B cell (primary cell): ENCODE measurements at regions not wholly inside any gene's neighbourhood (a gene's known extent, or its start where the extent isn't known, plus 50 kb on each side); places are given as distances from the start of the nearest gene placed in this dataset.

Experiments used
- ATAC-seq: fragments of 200-7000 bp; cut with Tn5 transposase; one replicate; pipeline ENCODE4 v1.10.0; 2021; ENCODE audit warnings: low read depth, mild to moderate bottlenecking, moderate number of reproducible peaks, moderate library complexity
- CTCF ChIA-PET: fragments of 350-600 bp; sonication (Branson Sonifier 250); formaldehyde crosslinking; loops from one replicate; lab custom pipeline; 2021; ENCODE audit warnings: antibody characterized with exemption, inconsistent platforms; lab: Charles Lee
- POLR2A ChIA-PET: fragments of 350-600 bp; sonication (Branson Sonifier 250); formaldehyde crosslinking; loops from one replicate; lab custom pipeline; 2021; ENCODE audit warnings: antibody characterized with exemption; lab: Charles Lee
- DNase-seq: peaks from one replicate; pipeline ENCODE4 v3.0.0; 2013
- H2AFZ ChIP-seq: 2 replicates; pipeline ENCODE4 v1.6.1; 2012; ENCODE audit warnings: mild to moderate bottlenecking, low read depth, low read length; ENCODE audit not compliant: insufficient read depth, poor library complexity, severe bottlenecking
- H3K27ac ChIP-seq, 2 donors: 1 replicate in 1 of 2; 2 replicates in 1 of 2; pipeline ENCODE4 v1.5.1; 2012 to 2013; ENCODE audit warnings: low read length in 2 of 2, mild to moderate bottlenecking in 2 of 2, moderate library complexity in 1 of 2
- H3K27me3 ChIP-seq, 4 experiments: fragments of 200-600 bp in 1 of 4; sonication (generic) in 1 of 4; replicated peaks in 1 of 4; 1 replicate in 2 of 4; 2 replicates in 2 of 4; pipeline versions ENCODE4 v1.6.1 to v1.7.0; 2013 to 2016; ENCODE audit warnings: low read length in 3 of 4, mild to moderate bottlenecking in 2 of 4, mixed read lengths in 1 of 4, moderate library complexity in 1 of 4; ENCODE audit not compliant: insufficient read depth in 4 of 4, control insufficient read depth in 3 of 4; ENCODE audit errors: control extremely low read depth in 1 of 4
- H3K36me3 ChIP-seq, 2 experiments: replicated peaks in 1 of 2; 1 replicate in 1 of 2; 2 replicates in 1 of 2; pipeline versions ENCODE4 v1.6.1 to v1.7.1; 2013; ENCODE audit warnings: low read length in 1 of 2; ENCODE audit not compliant: insufficient read depth in 2 of 2, control insufficient read depth in 1 of 2; ENCODE audit errors: control extremely low read depth in 1 of 2, extremely low read depth in 1 of 2
- H3K4me1 ChIP-seq, 2 donors: fragments of 200-600 bp in 1 of 2; sonication (generic) in 1 of 2; 1 replicate in 1 of 2; 2 replicates in 1 of 2; pipeline versions ENCODE4 v1.5.1 to v1.6.1; 2013 to 2017; ENCODE audit warnings: low read length in 2 of 2; ENCODE audit not compliant: control insufficient read depth in 2 of 2, insufficient read depth in 2 of 2
- H3K4me2 ChIP-seq: replicated peaks from 2 replicates; pipeline ENCODE3; 2012; ENCODE audit warnings: mild to moderate bottlenecking, low read depth, low read length; ENCODE audit not compliant: poor library complexity, severe bottlenecking
- H3K4me3 ChIP-seq, 5 experiments: fragments of 200-600 bp in 1 of 5; sonication (generic) in 1 of 5; 1 replicate in 3 of 5; 2 replicates in 2 of 5; pipeline versions ENCODE4 v1.5.1 to v1.7.0; 2011 to 2016; ENCODE audit warnings: low read length in 4 of 5, mild to moderate bottlenecking in 4 of 5, low read depth in 2 of 5, control low read depth in 1 of 5, moderate library complexity in 1 of 5; ENCODE audit not compliant: insufficient read depth in 1 of 5; ENCODE audit errors: control extremely low read depth in 1 of 5, extremely low read depth in 1 of 5
- H3K79me2 ChIP-seq: fragments of 200-600 bp; sonication (generic); one replicate; pipeline ENCODE4 v1.6.0; 2016; ENCODE audit warnings: low read length; ENCODE audit not compliant: control insufficient read depth, insufficient read depth
- H3K9ac ChIP-seq: fragments of 200-600 bp; sonication (generic); 2 replicates; pipeline ENCODE4 v1.6.1; 2017; ENCODE audit warnings: mild to moderate bottlenecking, low read length, moderate library complexity
- H3K9me3 ChIP-seq, 3 donors: one replicate each; pipeline versions ENCODE4 v1.6.1 to v1.7.1; 2013; ENCODE audit warnings: low read length in 2 of 3; ENCODE audit not compliant: control insufficient read depth in 2 of 3, insufficient read depth in 1 of 3; ENCODE audit errors: control extremely low read depth in 1 of 3
- H4K20me1 ChIP-seq: 2 replicates; pipeline ENCODE4 v1.6.0; 2012; ENCODE audit warnings: mild to moderate bottlenecking, low read length; ENCODE audit not compliant: insufficient read depth, control insufficient read depth, poor library complexity, severe bottlenecking
- H3K27ac Mint-ChIP-seq: one replicate; pipeline ENCODE4 v1.8.0; 2021; ENCODE audit warnings: mixed read lengths
- H3K27me3 Mint-ChIP-seq: one replicate; pipeline ENCODE4 v1.8.0; 2021; ENCODE audit warnings: mixed read lengths
- H3K4me1 Mint-ChIP-seq: one replicate; pipeline ENCODE4 v1.8.0; 2021; ENCODE audit warnings: mixed read lengths
- H3K4me3 Mint-ChIP-seq: one replicate; pipeline ENCODE4 v1.8.0; 2021; ENCODE audit warnings: mixed read lengths
- H3K9me3 Mint-ChIP-seq: one replicate; pipeline ENCODE4 v1.8.0; 2022; ENCODE audit warnings: mixed read lengths; ENCODE audit not compliant: insufficient read depth
- CTCF ChIP-seq: fragments of 200-600 bp; IDR thresholded peaks from one replicate; pipeline ENCODE4 v1.8.0; 2022; ENCODE audit warnings: antibody characterized with exemption, mild to moderate bottlenecking
- EZH2 ChIP-seq: IDR thresholded peaks from 2 replicates; pipeline ENCODE4 v1.6.1; 2012; ENCODE audit warnings: borderline replicate concordance, low read depth, mild to moderate bottlenecking, moderate library complexity, low read length; ENCODE audit not compliant: insufficient read depth, poor library complexity, severe bottlenecking
- WGBS: methylation state at CpG from one replicate; pipeline ENCODE4 v1.1.5; 2013; ENCODE audit warnings: missing lambda C conversion rate; ENCODE audit not compliant: insufficient coverage; 5-methylcytosine and 5-hydroxymethylcytosine counted together
- intact Hi-C: fragments of 100-400 bp; cut with micrococcal nuclease; formaldehyde crosslinking; loops from one replicate; pipeline ENCODE4 v1.10.0; 2022

DNA sequence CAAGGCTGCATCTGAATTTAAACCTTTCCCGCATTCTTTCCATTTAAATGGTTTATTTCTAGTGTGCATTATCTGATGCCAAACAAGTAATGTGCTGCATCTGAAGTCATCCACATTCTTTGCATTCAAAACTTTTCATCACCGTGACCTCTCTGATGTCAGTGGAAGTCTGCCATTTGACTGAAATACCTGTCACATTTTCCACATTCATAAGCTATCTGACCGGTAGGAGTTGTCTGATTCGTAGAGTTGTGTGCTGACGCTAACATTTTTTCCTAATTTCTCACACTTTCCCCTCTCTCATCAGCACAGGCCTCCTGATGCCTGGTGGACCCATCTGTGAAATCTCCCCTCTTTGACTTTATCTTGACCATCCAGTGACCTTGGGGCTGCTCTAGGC, 79.9 kb upstream of the BARX2 start:
- Histone ChIP-seq H2AFZ (no peak overlapping the region), H3K4me3 (no peak overlapping the region), H3K27ac (no peak overlapping the region), H3K36me3 (no peaks in the 10 kb centered on the region), H4K20me1 (no peaks in the 10 kb centered on the region), H3K4me2 (no peak overlapping the region), H3K27me3 (peaks cover 0 to 3% (median 0%) of the 10 kb centered on the region in 4 experiments), H3K4me1 (no peaks in the 10 kb centered on the region), H3K9me3 (no peaks in the 10 kb centered on the region), H3K79me2 (no peaks in the 10 kb centered on the region), H3K9ac (no peak overlapping the region)
- Mint-ChIP-seq H3K9me3 (no peaks in the 10 kb centered on the region), H3K4me3 (no peak overlapping the region), H3K4me1 (no peaks in the 10 kb centered on the region), H3K27ac (no peak overlapping the region), H3K27me3 (peaks cover 14% of the 10 kb centered on the region)
- TF ChIP-seq CTCF, result no peak
- no peak for TF ChIP-seq EZH2
- ChIA-PET CTCF (interaction anchor here (1.3 kb wide), 1 partner anchor 36 kb away, joined by 3 read pairs; no protein-coding TSS in a partner anchor), POLR2A (no interaction called here)
- ATAC-seq (no peak), DNase-seq (no peak)
- intact Hi-C loops, result no loop called here
- WGBS, result 97% methylated on average over 4 of the region's 5 CpGs

DNA sequence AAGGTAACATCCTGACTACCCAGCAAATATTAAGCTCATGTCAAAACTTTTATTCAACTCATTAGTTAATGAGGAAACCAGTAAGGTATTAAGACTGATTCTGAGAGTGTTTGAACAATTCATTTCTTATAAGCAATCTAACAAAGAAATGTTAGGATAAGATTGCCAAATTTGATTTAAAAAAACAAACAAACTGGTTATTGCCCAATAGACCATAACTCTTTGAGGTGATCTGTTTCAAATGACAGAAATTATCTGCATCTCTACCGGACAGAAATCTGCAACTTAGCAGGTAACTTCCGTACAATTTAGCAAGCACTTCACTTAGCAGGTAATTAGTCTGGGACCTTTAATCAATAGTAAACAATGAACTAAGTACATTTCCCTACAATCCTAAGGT, 82.9 kb upstream of the BARX2 start:
- WGBS, result no CpG with 5 or more reads among the region's 2 CpGs
- intact Hi-C loops, result no loop called here
- Histone ChIP-seq H3K27ac (no peak overlapping the region), H3K4me2 (no peak overlapping the region), H3K79me2 (no peaks in the 10 kb centered on the region), H3K4me1 (no peaks in the 10 kb centered on the region), H3K4me3 (no peak overlapping the region), H2AFZ (no peak overlapping the region), H4K20me1 (no peaks in the 10 kb centered on the region), H3K9ac (no peak overlapping the region), H3K9me3 (peaks cover 0 to 3% (median 0%) of the 10 kb centered on the region in 3 donors), H3K36me3 (no peaks in the 10 kb centered on the region), H3K27me3 (peaks cover 0 to 15% (median 4%) of the 10 kb centered on the region in 4 experiments)
- no peaks in the 10 kb centered on the region for H3K4me1 Mint-ChIP-seq
- ChIA-PET CTCF (no interaction called here), POLR2A (no interaction called here)
- no peak for ATAC-seq
- no peak overlapping the region for H3K27ac Mint-ChIP-seq
- TF ChIP-seq CTCF (no peak), EZH2 (no peak)
- H3K27me3 Mint-ChIP-seq, result peaks cover 26% of the 10 kb centered on the region
- no peak for DNase-seq
- no peaks in the 10 kb centered on the region for H3K9me3 Mint-ChIP-seq
- no peak overlapping the region for H3K4me3 Mint-ChIP-seq
